GM18907 (cell line): ENCODE measurements at regions not wholly inside any gene's neighbourhood (a gene's known extent, or its start where the extent isn't known, plus 50 kb on each side); places are given as distances from the start of the nearest gene placed in this dataset.

Experiments used
- ATAC-seq: cut with Tn5 transposase; IDR thresholded peaks from one replicate; pipeline ENCODE4 v1.9.1; 2021; ENCODE audit warnings: mild to moderate bottlenecking, moderate library complexity; ENCODE audit not compliant: unreplicated experiment

DNA sequence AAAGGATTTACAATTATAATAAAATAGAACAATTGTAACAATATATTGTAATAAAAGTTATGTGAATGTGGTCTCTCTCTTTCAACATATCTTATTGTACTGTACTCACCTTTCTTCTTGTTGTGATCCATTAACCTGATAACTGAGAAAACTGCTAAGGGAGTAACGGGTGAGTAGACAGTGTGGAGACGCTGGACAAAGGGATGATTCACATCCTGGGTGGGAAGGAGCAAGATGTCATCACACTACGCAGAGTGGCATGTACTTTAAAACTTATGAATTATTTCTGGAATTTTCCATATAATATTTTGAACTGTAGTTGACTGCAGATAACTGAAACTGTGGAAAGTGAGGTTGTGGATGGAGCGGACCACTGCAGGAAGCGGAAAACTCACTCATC is 91.2 kb upstream of the PLPP4 start:
- ATAC-seq, result no peak

DNA sequence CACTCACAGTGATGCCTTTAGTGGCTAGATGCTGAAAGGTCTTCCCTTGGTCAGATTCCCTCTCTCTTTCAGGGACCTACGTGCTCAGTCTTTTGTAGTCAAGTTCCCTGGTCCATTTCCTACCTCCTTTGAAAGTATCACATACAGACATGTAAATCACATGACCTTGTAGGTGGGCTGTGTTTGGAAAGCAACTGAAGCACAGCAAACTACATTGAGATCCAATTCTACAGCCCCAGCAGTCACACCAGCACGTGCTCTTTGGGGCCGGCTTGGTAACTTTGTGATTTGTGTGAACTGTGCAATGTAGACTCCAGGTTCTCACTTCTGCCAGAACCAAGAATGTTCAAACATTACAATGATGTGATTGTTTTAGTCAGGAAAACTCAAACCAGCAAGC is 89.7 kb upstream of the PLPP4 start:
- ATAC-seq, result no peak

DNA sequence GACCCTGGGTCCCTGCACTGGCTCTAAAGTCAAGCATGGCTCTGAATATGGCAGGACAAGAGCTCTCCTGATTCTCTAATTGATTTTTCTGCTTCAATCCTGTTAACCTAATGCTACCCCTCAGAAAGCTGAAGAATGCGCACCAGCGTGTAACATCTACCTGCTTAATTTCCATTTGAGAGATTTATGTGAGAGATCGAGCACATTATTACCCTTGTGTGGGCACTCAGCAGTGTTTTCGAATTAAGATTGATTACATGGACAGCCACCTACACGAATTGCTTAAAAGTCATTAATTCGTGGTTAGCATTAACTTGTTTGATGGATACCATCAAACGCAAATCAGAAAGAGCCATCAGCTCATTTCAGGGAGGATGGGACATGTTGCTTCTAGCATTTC is 88.7 kb upstream of the PLPP4 start:
- no peak for ATAC-seq

DNA sequence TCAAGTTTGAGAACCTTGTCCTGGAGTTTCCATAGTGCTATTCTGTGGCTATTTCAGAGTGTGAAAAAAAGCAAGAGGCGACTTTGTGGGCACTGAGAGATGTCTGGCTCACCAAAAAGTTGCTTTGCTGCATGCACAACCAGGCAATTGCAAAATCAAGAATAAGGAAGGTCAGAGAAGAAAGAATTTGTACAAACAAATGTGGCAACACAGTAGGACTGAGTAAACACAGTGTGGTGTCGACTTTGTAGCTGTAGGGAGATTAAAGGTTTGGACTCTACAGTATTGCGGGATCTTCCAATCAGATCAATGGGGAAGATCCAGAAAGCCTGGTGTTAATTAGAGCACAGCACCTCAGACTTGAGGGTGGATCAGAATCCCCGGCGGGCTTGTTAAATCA is 88.1 kb upstream of the PLPP4 start:
- ATAC-seq, result no peak

DNA sequence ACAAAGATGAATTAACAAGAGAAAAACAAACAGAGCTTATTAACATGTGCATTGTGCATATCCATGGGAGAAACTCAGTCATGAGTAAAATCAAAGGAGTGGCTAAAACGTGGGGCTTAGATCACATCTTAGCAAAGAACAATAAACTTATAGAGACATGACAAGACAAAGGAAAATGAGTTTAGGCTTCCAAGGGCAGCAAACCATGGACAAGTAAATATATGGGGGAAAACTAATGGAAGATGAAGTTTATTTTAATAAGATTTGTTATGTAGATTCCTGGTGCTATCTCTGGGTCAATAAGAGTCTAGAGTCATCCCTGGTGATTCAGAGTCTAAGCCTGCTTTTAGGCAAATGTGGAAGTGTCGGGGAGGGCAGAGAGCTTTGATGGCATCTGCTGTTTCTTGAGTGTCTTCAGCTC is 87.2 kb upstream of the PLPP4 start:
- no peak for ATAC-seq

DNA sequence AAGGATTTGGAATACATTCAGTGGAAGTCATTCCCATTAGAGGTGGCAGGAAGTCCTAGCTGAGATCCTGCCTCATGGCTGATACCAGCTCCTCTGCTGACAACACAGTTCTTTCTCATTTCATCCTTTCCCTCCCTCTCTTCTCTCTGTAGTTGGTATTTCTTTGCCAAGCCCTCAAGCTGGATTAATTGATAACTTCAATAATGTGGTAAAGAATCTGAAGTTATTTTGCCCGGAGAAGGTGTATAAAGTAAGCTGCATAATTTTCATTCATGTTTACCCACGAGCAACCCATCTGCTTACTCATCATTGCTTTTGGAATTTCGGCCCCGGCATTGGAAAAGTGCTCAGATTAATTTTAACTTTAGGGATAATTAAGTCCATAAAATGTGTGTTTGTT is 85.2 kb upstream of the PLPP4 start:
- no peak for ATAC-seq

DNA sequence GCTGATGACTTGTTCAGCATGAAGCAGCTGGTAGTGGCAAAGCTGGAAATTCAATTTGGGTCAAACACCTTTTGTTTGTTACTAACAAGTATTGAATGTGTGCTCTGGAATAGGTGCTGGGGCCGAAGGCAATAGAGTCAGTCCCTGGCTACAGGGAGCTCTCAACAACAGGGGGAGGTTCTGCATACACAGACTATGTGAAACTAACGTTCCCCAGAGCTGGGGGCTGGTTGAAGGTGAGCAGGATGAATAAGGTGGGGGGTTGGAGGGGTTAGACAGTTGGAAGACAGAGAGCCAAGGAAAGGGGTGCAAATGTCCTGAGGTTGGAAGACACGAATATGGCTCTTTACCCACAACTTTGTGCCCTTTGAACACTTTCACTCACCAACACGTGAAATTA is 84.1 kb upstream of the PLPP4 start:
- no peak for ATAC-seq

DNA sequence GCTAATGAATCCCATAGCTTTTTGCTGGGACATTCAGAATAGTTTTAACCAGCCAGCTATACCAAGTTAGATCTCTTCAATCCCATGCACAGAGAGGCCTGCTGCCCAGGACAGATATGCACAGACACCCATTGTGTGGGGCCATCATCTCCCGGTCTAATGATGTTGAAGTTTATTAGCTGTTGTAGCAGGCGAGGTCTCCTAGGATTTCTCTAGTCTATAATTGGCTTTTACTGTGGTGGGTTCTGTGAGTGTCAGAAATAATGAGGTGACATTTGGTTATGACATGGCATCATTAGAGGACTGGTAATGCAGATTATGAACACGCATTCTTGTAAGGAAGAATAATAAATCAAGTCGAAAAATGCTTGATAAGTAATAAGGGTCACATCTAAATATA is 81.4 kb upstream of the PLPP4 start:
- ATAC-seq, result no peak

DNA sequence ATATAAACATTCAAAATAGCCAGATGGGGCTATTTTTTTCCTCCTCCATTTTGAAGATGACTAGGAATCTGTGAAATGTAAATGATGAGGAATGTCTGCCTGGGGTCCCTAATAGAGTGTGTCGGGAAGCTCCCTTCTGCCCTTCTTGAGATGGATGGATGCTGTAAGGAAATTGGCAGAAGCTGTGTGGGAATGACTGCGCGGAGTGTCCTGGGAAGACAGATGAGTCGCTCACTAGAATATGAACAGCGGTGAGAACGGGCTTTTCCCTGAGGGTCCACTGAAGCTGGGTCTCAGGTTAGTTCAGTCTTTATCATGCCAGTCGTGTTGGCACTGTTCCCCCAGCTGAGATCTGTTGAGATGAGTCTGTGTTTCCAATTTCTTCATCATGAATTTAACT is 75.1 kb upstream of the PLPP4 start:
- ATAC-seq, result no peak

DNA sequence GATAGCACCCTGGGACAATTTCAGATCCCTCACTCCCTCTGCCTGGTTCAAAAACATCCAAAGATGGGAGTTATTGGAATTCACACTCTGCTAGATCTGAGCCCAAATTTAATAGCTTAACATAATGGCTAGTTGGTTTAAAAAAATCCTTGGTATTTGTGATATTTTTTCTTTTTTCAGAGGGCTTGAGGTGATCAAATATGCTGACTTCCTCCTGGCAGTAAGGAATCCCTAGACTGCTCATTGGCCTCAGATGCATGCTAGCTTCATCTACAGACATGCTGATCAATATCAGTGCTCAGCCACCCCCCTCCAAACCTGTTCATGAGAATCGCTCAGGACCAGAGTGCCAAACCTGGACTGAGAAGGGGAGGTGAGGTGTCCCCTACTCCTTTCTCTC is 74.7 kb upstream of the PLPP4 start:
- ATAC-seq, result no peak

DNA sequence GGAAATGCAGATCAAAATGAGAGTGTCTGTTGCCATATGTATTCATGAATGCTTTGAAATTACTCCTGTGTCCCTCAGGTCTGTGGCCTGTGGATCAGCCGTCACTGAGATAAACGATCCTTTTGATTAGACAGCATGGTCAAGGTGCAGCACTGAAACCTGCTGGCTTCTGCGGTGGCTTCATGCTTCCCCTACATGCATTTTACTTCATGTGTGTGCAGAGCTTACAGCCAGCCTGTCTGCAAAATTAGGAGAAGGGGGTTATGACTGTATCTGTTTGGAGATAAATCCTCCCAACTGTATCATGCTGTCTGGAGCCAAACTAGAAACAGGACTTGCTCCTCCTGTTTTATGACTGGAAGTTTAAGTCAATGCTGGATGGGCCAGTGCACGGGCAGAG is 71.0 kb upstream of the PLPP4 start:
- no peak for ATAC-seq

DNA sequence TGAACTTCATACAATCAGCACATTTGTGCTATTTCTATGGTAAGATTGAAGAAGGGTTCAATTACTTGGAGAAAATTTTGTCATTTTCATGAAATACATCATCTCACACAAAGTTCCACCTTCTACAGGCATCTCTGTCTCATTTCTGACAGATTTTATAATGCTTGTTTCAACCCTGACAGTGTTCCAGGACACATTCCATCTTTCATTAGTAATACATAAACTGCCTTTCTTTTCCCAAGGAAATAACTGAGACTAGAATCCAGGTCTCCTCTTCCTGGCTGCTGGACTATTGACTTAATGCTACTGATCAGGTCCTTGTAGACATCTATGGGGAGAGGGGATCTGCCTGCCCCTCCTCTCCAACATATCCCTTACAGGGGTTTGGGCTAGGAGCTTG is 70.1 kb upstream of the PLPP4 start:
- ATAC-seq, result no peak

DNA sequence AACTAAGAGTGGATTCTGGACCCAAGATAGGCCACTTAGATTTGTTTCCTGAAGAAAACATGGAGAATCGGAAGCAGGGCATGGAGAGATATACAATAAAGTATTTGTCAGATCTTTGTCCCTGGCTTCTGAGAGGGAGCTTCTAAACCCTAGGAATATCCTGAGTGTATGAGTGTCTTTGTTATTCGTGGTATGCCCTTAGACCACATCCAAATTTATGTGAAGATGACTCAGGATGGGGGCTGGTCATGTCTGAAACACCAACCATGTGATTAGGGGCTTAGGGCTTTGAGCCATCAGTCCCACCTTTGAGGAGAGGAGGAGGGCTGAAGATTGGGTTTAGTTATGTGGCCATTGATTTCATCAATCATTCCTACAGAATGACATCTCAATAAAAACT is 69.7 kb upstream of the PLPP4 start:
- ATAC-seq, result no peak

DNA sequence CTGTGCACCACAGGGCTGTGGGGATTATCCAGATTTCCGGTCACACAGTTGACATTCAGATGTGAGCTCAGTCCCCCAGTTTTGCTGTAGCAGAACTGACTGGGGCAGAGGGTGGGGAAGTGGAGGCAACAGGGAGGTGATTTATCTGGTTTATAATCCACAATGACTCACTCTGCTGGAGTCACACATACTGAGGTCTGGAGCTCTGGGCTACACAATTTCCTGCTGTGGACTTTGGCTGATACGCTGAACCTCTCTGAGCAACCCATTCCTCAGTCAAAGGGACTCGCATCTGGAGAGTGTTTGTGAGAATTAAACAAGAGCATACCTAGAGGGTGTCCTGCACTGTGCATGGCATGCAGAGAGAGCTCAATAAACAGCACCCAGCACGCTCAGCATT is 64.8 kb upstream of the PLPP4 start:
- ATAC-seq, result no peak

DNA sequence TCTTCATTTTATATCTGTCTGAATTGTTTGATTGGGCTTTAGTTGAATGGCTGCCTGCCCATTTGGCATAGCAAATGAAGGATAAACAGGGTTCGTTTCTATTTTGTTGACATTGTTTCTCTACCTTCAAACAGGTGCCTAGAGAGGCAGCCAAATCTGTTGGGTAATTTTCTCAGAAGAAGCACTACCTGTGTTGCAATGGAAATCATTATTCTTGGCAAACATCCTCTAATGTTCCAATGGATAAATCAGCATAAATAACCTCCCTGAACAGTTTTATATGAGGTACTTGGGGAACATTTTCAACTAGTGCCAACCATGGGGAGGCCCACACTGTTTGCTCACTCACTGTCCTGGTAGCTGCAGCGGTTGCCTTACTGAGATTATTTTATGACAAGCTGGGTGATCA is 64.4 kb upstream of the PLPP4 start:
- ATAC-seq, result no peak

DNA sequence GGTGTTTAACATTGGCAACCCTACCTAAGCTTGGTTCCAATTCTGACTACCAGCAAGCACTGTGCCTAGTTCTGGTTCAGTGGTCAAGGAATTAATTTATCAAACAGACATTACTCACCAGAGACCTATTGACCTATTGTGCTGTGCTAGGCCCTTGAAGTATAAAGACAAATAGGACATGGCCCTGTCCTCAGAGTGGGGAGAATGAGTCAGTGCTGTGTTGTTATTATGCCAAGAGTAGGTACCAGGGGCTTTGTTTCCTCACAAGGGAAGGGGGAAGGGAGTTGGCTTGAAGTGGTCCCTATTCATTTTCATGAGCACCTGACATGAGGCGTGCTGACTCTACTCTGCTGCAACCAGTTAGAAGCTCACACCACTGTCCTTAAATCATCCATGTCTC is 62.6 kb upstream of the PLPP4 start:
- ATAC-seq, result no peak

DNA sequence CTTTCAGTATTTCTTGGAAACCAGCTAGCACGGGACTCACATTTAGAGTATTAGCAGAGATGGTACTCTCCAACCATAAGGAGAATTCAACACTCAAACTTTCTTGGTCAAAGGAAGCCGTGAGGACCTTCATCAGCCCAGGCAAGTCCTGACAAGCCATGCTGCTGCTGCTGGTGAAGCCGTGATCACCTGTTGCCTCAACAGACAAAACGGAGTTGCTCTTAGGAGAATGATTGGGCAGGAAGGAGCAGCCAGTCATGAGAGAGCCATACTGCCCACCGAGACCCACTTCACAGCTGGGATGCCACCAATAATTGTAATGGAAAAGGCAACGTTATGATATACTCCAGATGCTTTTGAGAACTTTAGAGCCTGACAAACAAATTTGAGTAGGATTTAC is 60.8 kb upstream of the PLPP4 start:
- ATAC-seq, result no peak

DNA sequence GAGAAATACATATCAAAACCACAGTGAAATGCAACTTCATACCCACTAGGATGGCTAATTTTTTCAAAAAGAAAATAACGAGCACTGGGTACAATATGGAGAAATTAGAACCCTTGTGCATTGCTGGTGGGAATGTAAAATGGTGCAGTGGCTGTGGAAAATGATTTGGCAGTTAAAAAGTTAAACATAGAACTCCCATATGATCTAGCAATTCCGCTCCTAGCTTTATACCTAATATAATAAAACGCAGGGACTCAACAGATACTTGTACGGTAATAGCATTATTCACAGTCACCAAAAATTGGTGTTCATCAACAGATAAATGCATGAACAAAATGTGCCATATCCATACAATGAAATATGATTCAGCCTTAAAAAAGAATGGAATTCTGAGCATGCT is 58.8 kb upstream of the PLPP4 start:
- no peak for ATAC-seq

DNA sequence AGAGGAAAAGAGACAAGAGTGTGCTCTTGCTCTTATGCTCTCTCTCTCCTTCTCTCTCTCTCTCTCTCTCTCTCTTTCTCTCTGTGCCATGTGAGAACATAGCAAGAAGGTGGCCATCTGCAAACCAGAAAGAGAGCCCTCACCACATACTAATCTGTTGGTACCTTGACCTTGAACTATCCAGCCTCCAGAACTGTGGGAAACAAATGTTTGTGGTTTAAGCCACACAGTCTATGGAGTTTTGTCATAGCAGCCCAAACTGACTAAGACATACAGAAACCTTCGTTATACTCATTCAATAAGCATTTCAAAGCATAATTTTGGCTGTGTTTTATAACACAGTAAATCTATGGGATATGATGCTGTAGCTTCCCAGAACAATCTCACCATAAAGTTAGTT is 56.4 kb upstream of the PLPP4 start:
- no peak for ATAC-seq

DNA sequence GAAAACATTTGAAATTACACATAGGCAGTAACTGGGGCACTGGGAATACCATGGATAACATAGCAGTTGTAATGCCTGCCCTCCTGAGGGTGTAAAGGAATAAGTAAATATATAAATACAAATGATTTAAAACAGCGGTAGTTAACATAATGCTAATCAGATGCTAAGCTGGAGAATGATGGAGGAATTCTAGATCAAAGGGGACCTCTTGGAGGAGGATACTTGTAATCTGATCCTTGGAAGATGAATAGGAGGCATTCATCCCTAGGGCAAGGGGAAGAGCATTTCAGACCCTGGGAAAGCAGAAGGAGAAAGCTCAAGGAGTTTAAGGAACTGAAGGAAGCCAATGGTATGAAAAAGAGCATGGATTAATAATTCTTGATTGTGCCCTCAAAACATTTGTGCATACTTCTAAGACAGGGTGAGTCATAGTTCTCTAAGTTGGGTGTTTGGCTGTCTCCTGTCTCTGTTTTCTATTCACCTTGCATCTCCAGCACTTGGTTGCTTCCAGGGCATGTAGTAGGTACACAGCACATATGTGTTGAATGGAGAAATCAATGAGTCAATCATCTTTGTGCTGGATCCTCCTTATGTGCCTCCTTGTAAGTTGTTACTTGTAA is 54.8 kb upstream of the PLPP4 start:
- no peak for ATAC-seq

DNA sequence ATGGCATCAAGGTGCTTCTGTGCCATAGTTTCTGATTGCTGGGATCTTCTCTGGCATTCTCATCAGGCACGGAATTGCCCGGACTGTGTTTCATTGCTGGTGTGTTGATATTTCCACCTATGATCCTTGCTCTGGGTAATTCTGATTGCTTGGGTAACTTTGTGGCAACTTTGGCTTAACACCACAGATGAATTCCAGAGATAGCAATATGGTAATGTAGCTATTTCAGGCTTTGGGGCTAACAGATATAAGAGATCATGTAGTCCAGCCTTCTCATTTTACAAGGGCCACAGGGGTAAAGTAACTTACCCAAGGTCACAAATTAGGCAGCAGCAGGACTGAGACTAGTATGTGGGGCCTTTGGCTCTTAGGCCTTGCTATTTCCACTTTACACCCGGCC is 53.9 kb upstream of the PLPP4 start:
- ATAC-seq, result no peak

DNA sequence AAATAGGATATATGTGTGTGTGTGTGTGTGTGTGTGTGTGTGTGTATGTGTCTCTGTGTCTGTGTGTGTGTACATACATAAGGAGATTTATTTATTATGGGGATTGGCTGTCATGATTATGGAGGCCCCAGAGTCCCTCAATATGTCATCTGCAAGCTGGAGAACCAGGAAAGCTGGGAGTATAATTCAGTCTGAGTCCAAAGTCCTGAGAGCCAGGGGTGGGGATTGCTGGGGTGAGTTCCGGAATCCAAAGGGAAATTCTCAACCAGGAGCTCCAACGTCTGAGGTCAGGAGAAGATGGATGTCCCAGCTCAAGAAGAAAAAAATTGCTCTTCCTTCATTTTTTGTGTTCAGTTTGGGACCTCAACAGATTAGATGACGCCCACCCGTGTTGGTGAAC is 50.7 kb upstream of the PLPP4 start:
- ATAC-seq, result no peak
